ENCODE measurements at regions not wholly inside any gene's neighbourhood (a gene's known extent, or its start where the extent isn't known, plus 50 kb on each side); places are given as distances from the start of the nearest gene placed in this dataset.

DNA sequence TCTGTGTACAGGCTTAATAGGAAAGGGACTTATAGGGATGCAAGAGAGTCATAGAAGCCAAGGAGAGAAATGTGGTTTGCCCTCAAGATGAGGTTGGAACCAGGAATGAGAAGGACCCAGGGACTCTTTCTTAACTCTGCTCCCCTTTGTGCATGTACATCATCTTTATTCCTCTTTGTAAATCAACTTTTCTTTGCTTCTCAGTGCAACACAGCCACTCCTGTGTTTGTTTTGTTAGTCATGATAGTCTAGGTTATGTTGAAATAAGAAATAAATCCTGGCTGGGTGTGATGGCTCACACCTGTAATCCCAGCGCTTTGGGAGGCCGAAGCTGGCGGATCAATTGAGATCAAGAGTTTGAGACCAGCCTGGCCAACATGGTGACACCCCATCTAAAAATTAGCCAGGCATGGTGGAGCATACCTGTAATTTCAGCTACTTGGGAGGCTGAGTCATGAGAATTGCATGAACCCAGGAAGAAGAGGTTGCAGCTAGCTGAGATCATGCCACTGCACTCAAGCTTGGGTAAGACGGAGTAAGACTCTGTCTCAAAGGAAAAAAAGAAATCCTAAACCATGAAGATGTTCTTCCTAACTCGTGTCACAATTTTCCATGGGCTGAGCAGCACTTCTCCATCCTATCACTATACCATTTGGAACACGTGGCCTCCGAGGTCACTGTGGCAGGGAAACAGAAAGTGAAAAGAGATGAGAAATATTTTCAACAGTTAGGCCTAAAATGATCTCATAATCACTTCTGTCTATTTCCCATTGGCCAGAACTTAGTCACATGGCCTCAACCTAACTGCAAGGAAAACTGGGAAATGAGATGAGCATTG lies 73.0 kb upstream of the TMEM17 start:
- DNase-seq = no peak
- H3K79me1 ChIP-seq (ENCODE audit: low read length) = no peaks in the 10 kb centered on the region
- no peak overlapping the region for H3K23ac ChIP-seq (ENCODE audit: low read length)
- H3K36me3 ChIP-seq (ENCODE audit: control insufficient read depth, insufficient read depth, low read length) = no peaks in the 10 kb centered on the region
- no peak overlapping the region for H2BK5ac ChIP-seq (ENCODE audit: low read length)
- H2BK15ac ChIP-seq (replicated peaks; ENCODE audit: low read depth) = no peak overlapping the region
- no peaks in the 10 kb centered on the region for H3K4me1 ChIP-seq (ENCODE audit: control insufficient read depth, low read depth, low read length)
- no peak overlapping the region for H3K27ac ChIP-seq (ENCODE audit: low read depth, low read length)
- no peak overlapping the region for H4K8ac ChIP-seq (ENCODE audit: low read depth, low read length)
- WGBS (ENCODE audit: extremely low coverage, insufficient coverage, low lambda C conversion rate) = no CpG with 5 or more reads among the region's 7 CpGs
- no peak overlapping the region for H3K9ac ChIP-seq (ENCODE audit: low read length)
- no peak overlapping the region for H3K18ac ChIP-seq (ENCODE audit: low read length)
- no peaks in the 10 kb centered on the region for H3K27me3 ChIP-seq (ENCODE audit: insufficient read depth, low read length, poor library complexity)
- H2BK120ac ChIP-seq (ENCODE audit: low read depth, low read length) = no peak overlapping the region
- H2AK5ac ChIP-seq (ENCODE audit: low read length) = no peak overlapping the region
- no peak overlapping the region for H4K5ac ChIP-seq (ENCODE audit: low read length)
- H3K4ac ChIP-seq (ENCODE audit: low read depth, low read length) = no peak overlapping the region
- no peak overlapping the region for H3K56ac ChIP-seq (ENCODE audit: low read length)
- no peak overlapping the region for H3K4me3 ChIP-seq (ENCODE audit: low read length)
- H3K79me2 ChIP-seq (ENCODE audit: control insufficient read depth, insufficient read depth, low read length) = no peaks in the 10 kb centered on the region
- H3K4me2 ChIP-seq (ENCODE audit: low read length) = no peak overlapping the region

DNA sequence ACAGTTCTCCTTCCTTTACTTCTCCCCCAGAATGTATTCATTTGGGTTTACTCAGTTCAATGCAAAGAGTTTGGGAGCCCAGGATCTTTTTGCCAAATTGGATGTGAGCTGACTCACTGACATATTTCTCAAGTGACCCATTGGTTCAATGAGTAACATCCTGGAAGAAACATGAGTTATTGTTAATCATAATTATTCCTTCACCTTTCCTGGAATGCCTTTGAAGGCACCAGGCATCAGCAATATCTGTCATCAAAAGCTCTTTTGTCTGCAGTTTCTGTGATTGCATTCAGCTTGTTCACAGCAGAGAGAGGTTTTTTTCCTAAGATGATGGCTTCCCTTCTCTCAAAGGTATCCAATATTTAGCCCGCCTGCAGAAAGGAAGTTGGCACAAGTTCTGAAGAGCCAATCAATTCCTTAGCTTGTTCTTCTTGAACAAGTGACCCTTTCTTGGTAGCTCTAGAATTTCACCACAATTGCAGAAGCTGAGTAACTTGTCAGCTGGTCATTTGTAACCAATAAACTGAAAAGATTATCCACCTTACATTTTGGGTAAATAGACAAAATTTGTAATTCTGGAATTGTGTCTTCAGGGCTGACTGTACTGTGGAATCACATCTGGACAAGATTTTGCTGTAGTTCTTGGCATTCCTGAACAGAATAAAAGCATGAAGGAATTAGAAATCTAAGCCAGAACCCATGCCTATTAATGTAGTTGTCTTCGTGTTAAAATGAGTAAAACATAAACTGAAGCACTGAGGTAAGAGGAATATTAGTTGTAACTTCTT lies 72.2 kb upstream of the TMEM17 start:
- Histone ChIP-seq H3K23ac (ENCODE audit: low read length) (no peak overlapping the region), H3K79me1 (ENCODE audit: low read length) (no peaks in the 10 kb centered on the region), H4K8ac (ENCODE audit: low read depth, low read length) (no peak overlapping the region), H3K79me2 (ENCODE audit: control insufficient read depth, insufficient read depth, low read length) (no peaks in the 10 kb centered on the region), H3K27me3 (ENCODE audit: insufficient read depth, low read length, poor library complexity) (no peaks in the 10 kb centered on the region), H3K36me3 (ENCODE audit: control insufficient read depth, insufficient read depth, low read length) (no peaks in the 10 kb centered on the region), H2AK5ac (ENCODE audit: low read length) (no peak overlapping the region), H3K4me3 (ENCODE audit: low read length) (no peak overlapping the region), H3K4me2 (ENCODE audit: low read length) (no peak overlapping the region), H3K27ac (ENCODE audit: low read depth, low read length) (no peak overlapping the region), H3K4ac (ENCODE audit: low read depth, low read length) (no peak overlapping the region), H3K9ac (ENCODE audit: low read length) (no peak overlapping the region), H2BK15ac (replicated peaks; ENCODE audit: low read depth) (no peak overlapping the region), H2BK5ac (ENCODE audit: low read length) (no peak overlapping the region), H3K4me1 (ENCODE audit: control insufficient read depth, low read depth, low read length) (no peaks in the 10 kb centered on the region), H2BK120ac (ENCODE audit: low read depth, low read length) (no peak overlapping the region), H3K56ac (ENCODE audit: low read length) (no peak overlapping the region), H3K18ac (ENCODE audit: low read length) (no peak overlapping the region), H4K5ac (ENCODE audit: low read length) (no peak overlapping the region)
- WGBS (ENCODE audit: extremely low coverage, insufficient coverage, low lambda C conversion rate) = no CpG with 5 or more reads among the region's 2 CpGs
- DNase-seq = no peak

DNA sequence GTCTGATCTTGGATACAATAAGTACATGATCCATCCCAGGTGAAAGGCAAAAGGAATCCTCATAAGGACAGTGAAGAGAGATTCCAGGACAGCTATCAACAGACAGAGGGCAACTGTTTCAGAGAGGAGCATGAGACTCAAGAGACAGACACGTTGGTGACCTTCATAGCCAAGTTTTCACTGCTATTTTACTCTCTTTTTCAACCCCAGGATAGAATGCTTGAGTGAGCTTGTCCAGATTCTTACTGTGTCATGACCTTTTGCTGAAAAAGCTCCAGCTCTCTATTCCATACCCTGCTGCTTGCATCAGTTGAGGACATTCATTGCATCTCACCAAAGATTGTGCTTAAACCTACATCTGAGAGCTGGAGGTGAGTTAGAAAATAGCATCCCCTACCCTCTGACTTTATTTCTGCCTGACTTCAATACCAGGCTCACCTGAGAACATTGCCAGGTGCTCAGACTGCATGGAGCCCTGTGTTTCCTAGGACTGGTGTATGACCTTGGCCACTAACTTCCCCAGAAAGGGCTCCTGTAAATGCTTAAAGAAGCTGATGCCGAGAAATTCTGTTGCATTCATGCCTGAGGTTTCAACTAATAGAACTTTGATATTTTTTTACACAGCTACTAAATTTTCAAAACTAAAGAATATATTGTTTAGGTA lies 70.4 kb upstream of the TMEM17 start:
- H4K5ac ChIP-seq (ENCODE audit: low read length) = no peak overlapping the region
- H3K23ac ChIP-seq (ENCODE audit: low read length) = no peak overlapping the region
- no peaks in the 10 kb centered on the region for H3K27me3 ChIP-seq (ENCODE audit: insufficient read depth, low read length, poor library complexity)
- H3K4me3 ChIP-seq (ENCODE audit: low read length) = no peak overlapping the region
- H2AK5ac ChIP-seq (ENCODE audit: low read length) = no peak overlapping the region
- no peak overlapping the region for H2BK15ac ChIP-seq (replicated peaks; ENCODE audit: low read depth)
- no peak overlapping the region for H4K8ac ChIP-seq (ENCODE audit: low read depth, low read length)
- H3K4ac ChIP-seq (ENCODE audit: low read depth, low read length) = no peak overlapping the region
- no peak overlapping the region for H2BK5ac ChIP-seq (ENCODE audit: low read length)
- H3K4me1 ChIP-seq (ENCODE audit: control insufficient read depth, low read depth, low read length) = no peaks in the 10 kb centered on the region
- no peak overlapping the region for H3K18ac ChIP-seq (ENCODE audit: low read length)
- no peak overlapping the region for H3K56ac ChIP-seq (ENCODE audit: low read length)
- H3K79me2 ChIP-seq (ENCODE audit: control insufficient read depth, insufficient read depth, low read length) = no peaks in the 10 kb centered on the region
- no peaks in the 10 kb centered on the region for H3K36me3 ChIP-seq (ENCODE audit: control insufficient read depth, insufficient read depth, low read length)
- H3K4me2 ChIP-seq (ENCODE audit: low read length) = no peak overlapping the region
- H3K9ac ChIP-seq (ENCODE audit: low read length) = no peak overlapping the region
- no CpG with 5 or more reads among the region's 2 CpGs for WGBS (ENCODE audit: extremely low coverage, insufficient coverage, low lambda C conversion rate)
- H2BK120ac ChIP-seq (ENCODE audit: low read depth, low read length) = no peak overlapping the region
- no peak overlapping the region for H3K27ac ChIP-seq (ENCODE audit: low read depth, low read length)
- no peaks in the 10 kb centered on the region for H3K79me1 ChIP-seq (ENCODE audit: low read length)
- no peak for DNase-seq

DNA sequence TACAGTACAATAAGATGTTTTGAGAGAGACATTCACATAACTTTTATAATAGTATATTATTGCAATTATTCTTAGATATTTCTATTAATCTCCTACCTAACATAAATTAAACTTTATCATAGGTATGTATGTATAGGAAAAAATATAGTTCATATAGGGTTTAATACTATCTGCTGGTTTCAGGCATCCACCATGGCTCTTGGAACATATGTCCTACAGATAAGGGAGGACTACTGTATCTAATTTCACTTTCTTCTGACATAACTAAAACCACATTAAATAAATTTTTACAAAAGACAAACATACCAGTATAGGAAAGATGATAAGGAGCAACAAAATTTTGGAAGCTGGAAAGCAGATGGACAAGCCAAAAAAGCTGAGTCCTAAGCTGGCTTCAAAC lies 67.9 kb upstream of the TMEM17 start:
- Histone ChIP-seq H2AK5ac (ENCODE audit: low read length) (no peak overlapping the region), H3K36me3 (ENCODE audit: control insufficient read depth, insufficient read depth, low read length) (no peaks in the 10 kb centered on the region), H4K8ac (ENCODE audit: low read depth, low read length) (no peak overlapping the region), H3K23ac (ENCODE audit: low read length) (no peak overlapping the region), H3K18ac (ENCODE audit: low read length) (no peak overlapping the region), H3K4me3 (ENCODE audit: low read length) (no peak overlapping the region), H4K5ac (ENCODE audit: low read length) (no peak overlapping the region), H3K4ac (ENCODE audit: low read depth, low read length) (no peak overlapping the region), H3K4me1 (ENCODE audit: control insufficient read depth, low read depth, low read length) (no peaks in the 10 kb centered on the region), H2BK15ac (replicated peaks; ENCODE audit: low read depth) (no peak overlapping the region), H3K4me2 (ENCODE audit: low read length) (no peak overlapping the region), H3K9ac (ENCODE audit: low read length) (no peak overlapping the region), H3K27me3 (ENCODE audit: insufficient read depth, low read length, poor library complexity) (no peaks in the 10 kb centered on the region), H2BK5ac (ENCODE audit: low read length) (no peak overlapping the region), H3K79me2 (ENCODE audit: control insufficient read depth, insufficient read depth, low read length) (no peaks in the 10 kb centered on the region), H2BK120ac (ENCODE audit: low read depth, low read length) (no peak overlapping the region), H3K79me1 (ENCODE audit: low read length) (no peaks in the 10 kb centered on the region), H3K27ac (ENCODE audit: low read depth, low read length) (no peak overlapping the region), H3K56ac (ENCODE audit: low read length) (no peak overlapping the region)
- no peak for DNase-seq

DNA sequence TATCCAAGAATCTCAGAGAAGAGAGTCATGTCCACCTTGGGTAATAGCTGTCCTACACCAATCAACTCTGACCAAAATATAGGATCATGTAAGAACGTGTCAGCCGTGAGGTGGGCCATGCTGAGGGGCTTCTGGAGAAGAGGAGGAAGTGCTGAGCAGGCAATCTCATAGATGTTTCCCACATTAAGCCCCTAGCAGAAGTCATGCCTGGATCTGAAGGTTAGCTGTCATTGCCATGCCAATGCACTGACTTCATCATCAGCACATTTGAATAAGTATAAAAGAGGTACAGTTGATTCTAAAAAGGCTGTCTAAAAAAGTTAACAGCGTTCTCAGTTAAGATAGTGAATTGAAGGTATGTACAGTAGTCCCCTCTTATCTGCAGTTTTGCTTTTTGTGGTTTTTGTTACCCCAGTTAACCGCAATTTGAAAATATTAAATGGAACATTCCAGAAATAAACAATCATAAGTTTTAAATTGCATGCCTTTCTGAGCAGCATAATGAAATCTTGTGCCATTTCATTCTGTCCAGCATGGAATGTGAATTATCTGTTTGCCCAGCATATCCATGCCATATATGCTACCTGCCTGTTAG lies 67.2 kb upstream of the TMEM17 start:
- no CpG with 5 or more reads among the region's 4 CpGs for WGBS (ENCODE audit: extremely low coverage, insufficient coverage, low lambda C conversion rate)

More for the DNA sequence above, 67.2 kb upstream of the TMEM17 start:
- no peak overlapping the region for H3K56ac ChIP-seq (ENCODE audit: low read length)
- H3K4me3 ChIP-seq (ENCODE audit: low read length) = no peak overlapping the region
- H3K79me1 ChIP-seq (ENCODE audit: low read length) = no peaks in the 10 kb centered on the region
- H4K5ac ChIP-seq (ENCODE audit: low read length) = no peak overlapping the region
- no peak overlapping the region for H2BK15ac ChIP-seq (replicated peaks; ENCODE audit: low read depth)
- no peak overlapping the region for H3K4ac ChIP-seq (ENCODE audit: low read depth, low read length)
- no peak for DNase-seq
- no peaks in the 10 kb centered on the region for H3K27me3 ChIP-seq (ENCODE audit: insufficient read depth, low read length, poor library complexity)
- no peaks in the 10 kb centered on the region for H3K36me3 ChIP-seq (ENCODE audit: control insufficient read depth, insufficient read depth, low read length)
- H3K9ac ChIP-seq (ENCODE audit: low read length) = no peak overlapping the region
- no peak overlapping the region for H3K23ac ChIP-seq (ENCODE audit: low read length)
- no peak overlapping the region for H2AK5ac ChIP-seq (ENCODE audit: low read length)
- no peak overlapping the region for H3K4me2 ChIP-seq (ENCODE audit: low read length)
- no peak overlapping the region for H3K18ac ChIP-seq (ENCODE audit: low read length)
- H2BK5ac ChIP-seq (ENCODE audit: low read length) = no peak overlapping the region
- H4K8ac ChIP-seq (ENCODE audit: low read depth, low read length) = no peak overlapping the region
- no peak overlapping the region for H2BK120ac ChIP-seq (ENCODE audit: low read depth, low read length)
- H3K79me2 ChIP-seq (ENCODE audit: control insufficient read depth, insufficient read depth, low read length) = no peaks in the 10 kb centered on the region
- no peaks in the 10 kb centered on the region for H3K4me1 ChIP-seq (ENCODE audit: control insufficient read depth, low read depth, low read length)
- no peak overlapping the region for H3K27ac ChIP-seq (ENCODE audit: low read depth, low read length)

Data from mesendoderm (in vitro differentiated cells).